T1000 (cell line): ENCODE measurements at regions not wholly inside any gene's neighbourhood (a gene's known extent, or its start where the extent isn't known, plus 50 kb on each side); places are given as distances from the start of the nearest gene placed in this dataset.

Experiments
- DNase-seq: peaks from one replicate; lab custom pipeline; 2025; ENCODE audit warnings: mixed read lengths; lab: John Stamatoyannopoulos, UW

DNA sequence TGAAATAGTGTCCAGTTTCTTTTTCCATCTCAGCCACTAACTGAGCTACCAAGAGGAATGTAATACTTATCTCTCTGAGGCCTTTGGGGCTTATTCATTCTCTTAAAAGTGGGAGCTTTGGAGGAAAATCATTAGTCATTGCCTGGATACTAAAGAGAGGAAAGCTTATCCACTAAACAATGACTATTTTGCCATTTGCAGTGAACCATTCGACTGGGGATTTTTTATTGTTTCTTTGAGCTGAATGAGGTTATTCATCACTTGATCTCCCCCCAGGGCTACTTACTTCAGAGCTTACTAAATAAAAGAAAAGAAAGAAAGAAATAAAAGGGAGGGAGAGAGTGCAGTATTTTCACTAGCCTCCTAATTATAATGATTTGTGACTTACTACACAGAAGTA lies 1329.5 kb upstream of the TENM3 start:
- no peak for DNase-seq

DNA sequence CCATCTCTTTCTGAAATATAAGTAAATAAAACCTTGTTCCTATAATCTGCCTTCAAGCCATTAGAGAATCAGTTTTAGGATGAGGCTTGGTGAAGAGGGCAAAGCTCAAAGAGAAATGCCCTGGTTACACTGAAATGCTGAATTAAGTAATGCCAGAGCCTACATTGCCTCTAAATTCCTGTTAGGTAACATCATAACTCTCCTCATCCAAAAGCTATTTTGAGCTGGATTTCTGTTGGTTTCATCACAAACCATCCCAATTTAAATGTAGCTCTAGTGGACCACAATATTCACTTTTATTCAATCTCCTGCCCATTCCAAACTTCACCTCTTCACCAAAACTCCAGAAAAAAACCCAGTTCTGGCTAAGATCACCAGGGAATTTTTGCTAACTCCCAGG lies 1319.7 kb upstream of the TENM3 start:
- no peak for DNase-seq

DNA sequence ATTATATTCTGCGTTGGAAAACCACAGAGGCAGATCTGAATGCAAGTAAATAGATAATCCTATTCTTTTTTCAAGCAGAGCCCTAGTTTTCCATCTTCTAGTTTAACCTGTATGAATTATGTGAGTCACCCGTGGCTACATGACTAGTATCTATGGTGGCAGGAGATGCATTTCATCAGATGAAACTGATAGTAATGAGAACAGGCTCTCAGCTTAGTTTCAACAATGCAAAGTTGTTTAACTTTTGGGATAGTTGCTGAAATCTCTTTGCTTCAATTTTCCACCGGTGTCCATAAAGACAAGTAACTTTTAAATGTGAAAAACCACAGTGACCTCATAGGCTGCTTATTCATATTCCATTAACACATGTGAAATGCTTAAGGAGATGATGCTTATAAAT lies 1317.4 kb upstream of the TENM3 start:
- no peak for DNase-seq

DNA sequence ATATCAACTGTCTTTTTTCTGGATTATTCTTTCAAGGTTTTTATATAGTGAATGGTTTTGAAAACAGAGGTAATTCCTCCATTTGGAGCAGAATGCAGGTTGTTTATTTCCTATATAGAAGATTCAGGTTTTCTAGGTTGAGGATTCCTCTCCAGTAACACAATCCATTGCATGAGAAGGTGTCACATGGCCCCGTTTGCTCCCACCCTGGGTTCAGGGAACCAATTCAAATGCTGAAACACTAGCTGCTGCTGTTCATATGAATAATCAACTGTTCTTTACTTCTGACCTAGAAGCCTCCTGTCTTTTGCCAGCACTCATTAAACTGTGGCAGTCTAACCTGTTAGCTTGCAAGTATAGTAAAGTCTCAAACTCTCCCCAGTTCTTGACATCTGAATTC lies 1316.9 kb upstream of the TENM3 start:
- DNase-seq = no peak

DNA sequence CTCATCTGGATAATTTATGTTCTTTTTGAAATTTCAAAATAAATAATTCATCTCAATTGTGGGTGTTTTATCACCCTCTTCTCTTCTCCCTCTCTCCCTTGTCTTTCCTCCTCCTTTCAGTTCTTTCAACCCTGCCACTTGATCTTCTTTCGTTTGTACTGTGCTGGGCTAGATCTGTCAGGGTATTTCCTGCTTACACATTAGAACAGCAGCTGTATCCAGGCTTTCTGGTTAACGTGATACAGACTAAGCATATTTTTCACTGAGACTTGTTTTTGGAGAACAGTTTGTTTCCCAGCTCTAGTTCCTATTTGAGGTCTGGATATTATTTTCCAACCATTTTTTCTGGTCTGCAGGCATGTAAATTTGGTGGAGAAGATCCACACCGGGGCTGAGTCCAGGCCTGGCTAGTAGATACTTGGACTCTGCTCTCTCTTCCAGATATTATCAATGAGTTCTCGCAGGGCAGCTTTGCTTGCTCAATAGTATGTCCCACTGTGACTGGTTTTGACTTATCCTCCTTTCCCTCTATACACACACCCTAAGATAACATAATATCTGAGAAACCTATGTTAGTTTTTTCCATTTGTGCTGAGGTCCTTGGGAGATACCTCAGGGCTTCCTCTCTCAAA lies 1310.7 kb upstream of the TENM3 start:
- no peak for DNase-seq

DNA sequence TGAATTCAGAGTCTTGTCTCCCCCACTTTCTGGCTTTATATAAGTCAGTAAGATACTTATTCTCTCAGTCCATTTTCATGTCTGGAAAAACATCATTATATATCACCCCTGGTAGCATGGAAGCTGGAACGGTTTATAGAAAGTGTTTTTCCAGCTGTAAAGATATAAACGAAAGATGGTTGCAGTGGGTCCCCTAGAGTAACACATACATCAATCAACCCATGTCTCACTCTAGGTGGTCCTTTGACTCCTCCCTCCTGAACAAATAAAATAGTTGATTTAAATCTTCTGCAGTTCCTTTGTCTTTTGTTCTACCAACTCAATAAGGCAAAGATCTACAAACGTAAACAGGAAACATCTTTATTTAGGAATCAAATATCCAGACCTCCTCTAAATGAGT lies 1306.1 kb upstream of the TENM3 start:
- DNase-seq = no peak

DNA sequence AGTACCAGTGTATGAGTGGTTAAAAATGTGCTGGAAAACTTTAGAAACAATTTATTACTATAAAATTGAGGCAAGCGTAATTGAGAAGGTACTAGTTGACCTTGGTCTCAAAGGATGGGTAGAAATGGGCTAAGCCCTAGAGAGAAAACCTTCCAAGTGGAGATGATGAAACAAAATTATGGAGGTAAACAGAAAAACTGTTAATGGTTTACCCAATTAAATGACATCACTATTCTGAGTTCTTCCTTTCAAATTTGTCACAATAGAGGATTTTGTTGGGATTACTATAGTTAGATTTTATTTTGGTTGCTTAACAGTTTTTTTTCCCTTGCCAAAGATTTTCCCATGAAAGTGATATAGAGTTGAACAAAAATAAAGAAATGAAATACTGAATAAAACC lies 1302.5 kb upstream of the TENM3 start:
- DNase-seq = no peak

DNA sequence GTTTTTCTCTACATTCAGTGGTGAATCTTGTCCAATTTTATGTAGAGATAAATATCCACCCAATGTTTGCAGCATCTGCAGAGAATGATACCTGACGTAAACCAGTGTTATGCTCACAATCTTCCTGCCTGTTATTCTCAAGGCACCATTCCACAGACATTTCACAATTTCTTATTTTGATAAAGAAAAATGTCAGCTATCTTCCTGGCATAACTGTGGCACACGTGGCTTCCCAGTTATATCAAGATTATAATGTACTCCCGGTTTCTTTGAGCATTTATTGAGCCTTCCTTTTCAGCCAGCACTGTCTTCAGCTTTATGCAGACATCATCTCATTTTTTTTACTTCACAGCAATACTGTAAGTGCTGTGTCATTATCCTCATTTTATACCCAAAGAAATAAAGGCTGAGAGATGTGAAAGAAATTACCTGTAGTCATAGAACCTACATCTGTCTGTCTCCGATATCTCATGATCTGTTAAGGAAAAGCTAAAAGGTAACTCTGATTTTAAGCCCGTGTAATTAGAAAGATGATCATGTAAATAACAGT lies 1300.8 kb upstream of the TENM3 start:
- DNase-seq = no peak

DNA sequence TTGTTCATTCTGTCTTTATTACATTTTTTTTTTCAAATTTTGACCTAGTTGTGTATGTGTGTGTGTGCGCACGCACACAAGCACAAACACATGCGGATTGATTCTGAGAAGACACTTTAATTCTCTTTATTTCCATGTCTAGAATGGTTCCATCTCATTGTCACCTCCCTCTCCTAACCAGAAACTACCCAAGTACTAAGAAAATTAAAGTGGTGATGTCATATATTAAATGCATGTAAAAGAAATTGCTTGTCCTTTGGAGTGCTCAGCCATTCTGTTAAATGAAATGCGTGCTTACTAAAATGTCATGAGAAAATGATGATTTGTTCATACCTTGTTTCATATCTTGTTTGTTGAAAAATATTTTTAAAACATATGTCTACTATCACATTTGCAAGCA lies 1297.0 kb upstream of the TENM3 start:
- DNase-seq = no peak

DNA sequence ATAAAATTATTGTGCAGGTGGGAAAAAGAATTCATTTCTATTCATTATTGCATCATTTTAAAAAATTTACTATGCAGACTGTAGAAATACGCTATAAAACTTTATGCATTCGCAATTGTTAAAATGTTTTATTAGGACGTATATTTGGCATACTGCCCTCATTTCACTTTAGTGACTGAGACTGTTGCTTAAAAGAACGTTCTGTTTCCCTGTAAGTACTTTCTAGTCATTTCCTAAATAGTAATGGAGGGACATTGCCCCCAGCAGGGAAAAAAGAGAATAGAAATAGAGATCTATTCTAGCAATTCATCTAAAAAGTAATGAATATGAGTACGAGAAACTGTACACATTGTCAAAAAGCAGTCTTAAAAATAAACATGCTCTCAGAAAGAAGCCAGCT lies 1295.8 kb upstream of the TENM3 start:
- DNase-seq = no peak

DNA sequence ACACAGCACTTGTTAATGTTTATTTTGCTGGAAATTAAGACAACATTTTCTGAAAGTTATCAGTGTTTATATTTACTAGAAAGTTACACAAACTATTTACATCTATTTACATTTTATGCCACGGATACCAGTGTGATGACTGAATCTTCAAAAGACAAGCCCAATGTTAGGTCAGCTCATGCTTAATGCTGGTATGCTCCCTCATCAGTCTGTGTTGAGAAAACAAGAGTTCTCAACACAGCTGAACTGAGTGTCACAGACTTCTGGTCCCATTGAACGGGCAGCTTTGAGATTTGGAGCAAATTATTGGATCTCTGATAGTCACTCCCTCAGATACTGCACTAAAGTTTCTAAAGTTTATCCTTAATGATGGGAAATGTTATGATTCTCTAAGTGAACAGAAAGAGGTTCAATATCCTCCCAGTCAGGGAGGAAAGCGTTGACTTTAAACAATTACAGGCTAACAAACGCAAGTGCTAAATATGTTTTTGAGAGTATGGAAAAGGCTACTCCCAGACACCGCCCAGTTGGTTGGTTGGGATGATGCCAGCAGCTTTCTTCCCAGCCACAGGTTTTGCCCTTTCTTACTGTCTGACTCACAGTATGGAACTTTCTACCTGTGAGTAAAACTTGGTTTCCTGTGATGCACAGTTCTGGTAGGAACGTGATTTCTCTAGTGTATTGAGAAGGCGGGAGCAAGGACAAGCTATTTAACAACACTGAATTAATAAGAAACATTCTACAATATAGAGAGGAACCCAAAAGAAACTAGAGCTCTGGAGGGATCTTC lies 1293.6 kb upstream of the TENM3 start:
- DNase-seq = no peak

DNA sequence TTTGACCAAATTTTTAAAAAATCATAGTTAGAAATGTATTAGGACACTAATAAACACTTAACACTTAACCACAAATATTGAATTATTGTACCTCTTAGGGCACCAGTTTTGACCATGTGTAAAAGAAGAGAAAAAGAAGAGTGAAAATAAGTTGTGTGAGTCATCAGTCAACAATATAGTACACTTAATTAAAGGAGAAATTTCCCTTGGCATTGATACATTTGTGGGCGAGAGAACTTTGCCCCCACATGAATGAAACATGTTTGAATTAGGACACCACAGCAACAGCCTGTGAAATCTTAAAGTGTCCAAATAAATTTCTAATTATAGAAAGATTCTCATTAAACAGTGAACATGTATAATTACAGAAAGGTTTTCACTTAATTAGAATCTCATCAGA lies 1292.8 kb upstream of the TENM3 start:
- DNase-seq = no peak

DNA sequence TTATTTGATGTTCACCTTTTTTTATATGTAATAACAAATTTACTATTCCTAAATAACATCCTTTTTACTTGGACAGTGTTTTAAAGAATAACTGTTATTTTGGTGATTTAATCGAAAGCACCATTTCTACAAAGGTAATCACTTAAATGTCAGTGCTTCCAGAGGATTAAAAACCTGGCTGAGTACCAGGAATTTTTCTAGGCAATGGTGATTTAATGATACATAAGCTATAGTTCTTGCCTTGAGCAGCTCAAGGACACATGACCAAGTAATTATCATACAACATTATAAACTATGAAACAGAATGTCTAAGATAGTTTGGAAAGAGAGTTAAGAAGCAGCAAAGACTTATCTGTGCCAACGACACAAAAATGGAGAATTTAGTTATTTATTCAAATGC lies 1291.9 kb upstream of the TENM3 start:
- no peak for DNase-seq

DNA sequence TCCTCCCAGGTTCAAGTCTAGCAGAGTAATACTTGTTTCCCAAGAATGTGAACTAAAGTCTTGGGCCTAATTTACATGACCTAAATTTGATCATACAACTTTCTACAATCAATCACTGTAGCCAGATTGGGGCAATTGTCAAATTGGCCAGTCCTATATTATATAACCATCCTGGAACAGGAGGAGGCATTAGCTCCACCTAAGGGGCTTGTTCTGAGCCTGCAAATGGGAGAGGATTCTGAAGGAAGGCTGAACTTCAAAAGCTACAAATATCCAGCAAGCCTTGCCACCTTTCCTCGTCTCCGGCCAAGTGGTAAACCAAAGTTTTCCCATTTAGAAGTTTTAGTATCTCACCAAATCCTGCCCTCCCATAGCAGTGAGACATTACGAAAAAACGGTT lies 1289.6 kb upstream of the TENM3 start:
- DNase-seq = no peak

DNA sequence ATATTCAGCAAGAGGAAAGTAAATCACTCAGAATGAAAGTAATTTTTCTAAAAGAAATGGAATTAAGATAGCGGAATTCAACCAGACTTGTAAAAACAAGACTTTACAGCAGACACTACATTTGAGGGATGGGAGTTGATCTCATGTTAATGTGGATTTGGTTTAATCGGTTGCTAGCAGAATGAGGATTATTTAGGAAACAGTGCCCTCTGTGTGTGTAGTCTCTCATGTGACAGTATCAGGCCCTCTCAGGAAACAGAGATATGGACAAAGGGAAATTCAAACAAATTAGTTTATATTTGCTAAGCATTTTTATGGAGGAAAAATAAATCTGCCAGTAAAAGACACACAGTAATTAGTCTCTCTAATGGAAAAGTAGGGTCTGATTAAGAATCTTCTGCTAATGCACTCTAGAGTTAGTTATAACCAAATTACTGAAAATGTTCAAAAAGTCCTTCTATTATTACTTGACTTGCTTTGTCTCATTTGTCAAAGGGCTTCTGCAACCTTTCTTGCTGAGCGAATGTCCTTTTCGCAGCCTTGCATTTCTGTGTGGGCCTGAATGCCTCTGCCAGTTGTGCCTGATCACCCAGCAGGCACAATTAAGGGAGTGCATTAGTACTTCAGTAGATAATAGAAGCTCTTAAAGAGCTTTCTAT lies 1282.3 kb upstream of the TENM3 start:
- no peak for DNase-seq

DNA sequence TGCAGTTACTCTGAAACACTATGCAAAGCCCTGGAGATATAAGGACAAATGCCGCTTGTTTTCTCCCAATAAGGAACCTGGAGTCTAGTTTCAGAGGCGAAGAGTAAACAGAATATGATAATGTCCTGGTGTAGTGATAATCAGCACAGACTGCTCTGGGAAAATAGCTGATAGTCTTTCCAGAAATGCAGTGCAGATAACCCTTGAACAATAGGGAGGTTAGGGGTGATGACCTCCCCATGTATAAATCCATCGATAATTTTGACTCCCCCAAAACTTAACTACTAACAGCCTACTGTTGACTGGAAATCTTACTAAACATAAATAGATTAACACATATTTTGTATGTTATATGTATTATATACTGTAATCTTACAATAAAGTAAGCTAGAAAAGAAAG lies 1280.9 kb upstream of the TENM3 start:
- DNase-seq = no peak

DNA sequence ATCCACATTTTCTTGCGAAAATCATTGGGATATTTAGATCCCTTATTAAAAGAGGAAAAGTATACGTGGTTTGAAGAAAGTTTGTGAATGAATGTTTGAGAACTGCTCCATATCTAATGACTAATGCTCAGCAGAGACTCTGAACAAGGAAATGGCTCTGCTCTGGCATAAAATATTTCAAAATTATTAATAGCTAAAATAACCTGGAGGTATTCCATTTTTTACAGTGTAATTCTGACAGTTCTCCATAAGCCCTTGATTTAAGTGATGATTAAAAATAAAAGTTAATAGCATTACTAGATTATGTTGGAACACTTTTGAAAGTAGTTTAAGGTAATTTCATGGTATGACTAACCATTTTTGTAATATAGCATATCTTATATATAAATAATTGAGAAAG lies 1276.9 kb upstream of the TENM3 start:
- no peak for DNase-seq

DNA sequence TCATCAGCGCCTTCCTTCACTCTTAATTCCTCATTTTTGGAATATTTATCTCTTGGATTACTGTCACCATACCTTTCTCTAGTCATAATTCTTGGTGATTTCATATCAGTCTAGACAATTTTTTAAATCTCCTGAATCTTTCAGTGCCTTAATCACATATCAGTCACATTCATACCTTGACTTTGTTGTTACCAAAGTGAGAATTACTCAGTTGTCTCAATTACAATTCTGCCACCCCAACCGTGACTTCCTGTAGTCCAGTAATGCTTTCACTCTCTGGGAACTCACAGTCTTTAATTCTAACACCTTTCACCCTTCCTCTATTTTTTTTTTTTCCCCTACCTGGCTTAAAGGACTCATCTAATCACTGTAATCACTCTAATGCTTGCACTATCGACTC lies 1275.3 kb upstream of the TENM3 start:
- no peak for DNase-seq

DNA sequence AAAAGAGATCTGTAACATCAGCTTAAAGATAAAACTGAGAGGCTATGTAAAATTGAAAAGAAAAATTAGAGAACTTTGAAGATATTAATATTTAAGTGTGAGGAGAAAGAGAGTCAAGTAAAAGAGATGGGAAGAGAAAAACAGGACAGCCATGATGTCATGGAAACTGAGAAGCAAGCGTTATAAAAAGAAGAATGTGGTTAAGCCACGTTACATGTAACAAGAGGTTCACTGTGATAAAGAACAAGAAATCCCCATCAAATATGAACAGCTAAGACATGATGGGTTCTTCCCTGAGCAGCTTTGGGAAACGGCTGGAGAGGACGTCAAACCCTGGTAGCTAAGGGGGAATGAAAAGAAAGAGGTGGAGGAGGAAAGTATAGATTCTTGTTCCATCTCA lies 1269.3 kb upstream of the TENM3 start:
- no peak for DNase-seq

DNA sequence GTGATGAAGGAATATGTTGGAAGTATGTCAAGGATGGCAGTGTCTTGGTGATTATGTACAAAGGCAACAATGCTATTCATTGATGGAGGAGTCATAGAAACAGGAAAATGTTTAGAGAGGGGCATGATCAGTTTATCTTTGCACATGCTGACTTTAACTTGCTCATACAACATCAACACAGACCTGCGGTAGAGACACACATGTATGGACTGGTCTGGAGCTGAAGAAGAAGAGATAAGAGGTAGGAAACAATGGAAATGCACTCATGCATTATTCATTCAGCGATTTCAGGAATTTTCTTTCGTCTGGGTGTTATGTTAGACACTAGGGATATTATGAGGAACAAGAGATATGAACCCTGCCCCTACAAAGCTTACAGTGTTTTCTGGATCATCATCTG lies 1252.3 kb upstream of the TENM3 start:
- no peak for DNase-seq

DNA sequence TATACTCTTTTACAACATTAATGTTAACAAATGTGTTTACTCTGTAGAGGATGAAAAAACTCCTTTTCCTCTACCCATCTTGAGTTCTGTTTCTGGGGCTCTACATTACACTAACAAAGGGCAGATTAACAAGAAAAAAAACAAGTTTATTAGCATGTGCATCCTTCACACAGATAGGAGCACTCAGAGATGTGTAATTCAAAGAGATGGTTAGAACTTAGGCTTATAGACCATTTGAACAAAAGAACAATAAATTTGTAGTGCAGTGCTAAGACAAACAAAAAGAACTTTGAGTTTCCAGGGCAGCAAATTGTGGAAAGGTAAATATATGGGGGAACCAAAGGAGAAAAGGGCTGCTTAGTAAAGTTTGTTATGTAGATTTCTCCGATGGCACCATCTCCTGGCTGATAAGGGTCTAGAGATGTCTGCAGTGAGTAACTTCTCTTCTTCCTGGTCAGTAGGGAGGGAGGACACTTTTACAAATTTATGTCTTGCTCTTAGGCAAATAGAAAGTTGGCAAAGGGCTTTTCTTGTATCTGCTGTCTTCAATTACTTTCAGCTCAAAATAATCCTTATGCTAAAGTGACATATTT lies 1249.9 kb upstream of the TENM3 start:
- DNase-seq = no peak

DNA sequence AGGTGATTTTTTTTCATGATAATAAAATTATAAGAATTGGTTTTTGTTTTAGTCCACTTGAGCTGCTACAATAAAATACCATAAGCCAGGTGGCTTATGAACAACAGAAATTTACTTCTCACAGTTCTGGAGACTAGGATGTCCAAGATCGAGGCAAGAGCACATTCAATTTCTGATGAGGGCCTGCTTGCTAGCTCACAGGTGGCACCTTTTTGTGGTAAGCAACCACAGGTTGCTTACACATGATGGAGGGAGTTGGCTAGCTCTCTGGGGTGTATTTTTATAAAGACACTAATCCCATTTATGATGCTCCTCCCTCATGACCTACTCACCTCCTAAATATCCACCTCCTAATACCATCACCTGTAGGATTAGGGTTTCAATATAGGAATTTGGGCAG lies 1248.5 kb upstream of the TENM3 start:
- DNase-seq = no peak

DNA sequence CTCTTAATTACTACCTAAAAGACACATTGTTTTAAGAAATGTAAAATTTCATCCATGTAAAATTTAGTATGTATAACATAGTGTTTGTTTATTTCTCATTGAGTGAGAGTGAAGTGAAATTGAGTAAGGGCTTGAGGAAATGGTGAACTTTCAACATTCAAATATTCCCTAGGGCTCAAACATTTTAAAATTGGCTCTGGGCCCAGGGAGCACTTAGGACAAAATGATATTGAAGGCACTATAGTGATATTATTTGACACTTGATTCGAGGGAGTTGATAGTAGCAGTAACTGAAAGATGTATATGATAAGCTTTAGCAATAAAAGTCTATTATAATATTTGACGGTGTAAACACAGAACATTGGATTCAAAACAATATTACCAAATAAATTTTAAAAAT lies 1244.0 kb upstream of the TENM3 start:
- DNase-seq = no peak
